Esophagus muscularis mucosa (tissue), 4 donors: ENCODE measurements at regions not wholly inside any gene's neighbourhood (a gene's known extent, or its start where the extent isn't known, plus 50 kb on each side); places are given as distances from the start of the nearest gene placed in this dataset.

ENCODE experiments used
- DNase-seq: peaks from one replicate; pipeline ENCODE4 v3.0.0-alpha.2; 2017; ENCODE audit errors: extremely low spot score
- H3K27ac ChIP-seq, 4 donors: fragments of 200-600 bp; sonication (generic); replicated peaks in 1 of 4; 1 replicate in 3 of 4; 2 replicates in 1 of 4; pipeline ENCODE4 v1.5.1; 2016 to 2019; ENCODE audit warnings: mild to moderate bottlenecking in 1 of 4
- H3K27me3 ChIP-seq, 4 donors: fragments of 200-600 bp; sonication (generic); one replicate each; pipeline versions ENCODE4 v1.5.1 to v1.6.0; 2016 to 2019
- H3K36me3 ChIP-seq, 4 donors: fragments of 200-600 bp; sonication (generic); one replicate each; pipeline ENCODE4 v1.5.1; 2016 to 2019
- H3K4me1 ChIP-seq, 4 donors: fragments of 200-600 bp; sonication (generic); one replicate each; pipeline ENCODE4 v1.5.1; 2016 to 2019
- H3K4me3 ChIP-seq, 4 donors: fragments of 200-600 bp; sonication (generic); 1 replicate in 2 of 4; 2 replicates in 2 of 4; pipeline ENCODE4 v1.5.1; 2016 to 2019; ENCODE audit warnings: mild to moderate bottlenecking in 4 of 4, moderate library complexity in 1 of 4
- H3K9me3 ChIP-seq, 4 donors: fragments of 200-600 bp; sonication (generic); 1 replicate in 3 of 4; 2 replicates in 1 of 4; pipeline ENCODE4 v1.5.1; 2016 to 2019
- EP300 ChIP-seq: sonication (generic); formaldehyde crosslinking; IDR thresholded peaks from one replicate; pipeline ENCODE4 v1.6.1; 2017; ENCODE audit warnings: antibody characterized with exemption
- POLR2A ChIP-seq: fragments of 450-650 bp; IDR thresholded peaks from one replicate; pipeline ENCODE4 v1.6.1; 2017; ENCODE audit warnings: antibody characterized with exemption, moderate library complexity, mild to moderate bottlenecking, low read depth
- POLR2AphosphoS5 ChIP-seq, 2 donors: sonication (generic); formaldehyde crosslinking; IDR thresholded peaks; one replicate each; pipeline ENCODE4 v1.6.1; 2017; ENCODE audit warnings: antibody characterized with exemption in 2 of 2
- WGBS: methylation state at CpG from one replicate; pipeline ENCODE4 v1.1.5; 2018; 5-methylcytosine and 5-hydroxymethylcytosine counted together
- intact Hi-C: fragments of 100-400 bp; cut with DNase I; formaldehyde crosslinking; loops from one replicate; pipeline ENCODE4 v1.15.1; 2023
- TF ChIP-seq, protein P1 (sequence below), 3 experiments: fragments of 200-600 bp in 2 of 3; fragments of 450-650 bp in 1 of 3; sonication (generic) in 2 of 3; IDR thresholded peaks; one replicate each; pipeline ENCODE4 v1.5.1; 2017 to 2019; ENCODE audit warnings: antibody characterized with exemption in 3 of 3, mild to moderate bottlenecking in 2 of 3, moderate library complexity in 1 of 3

DNA sequence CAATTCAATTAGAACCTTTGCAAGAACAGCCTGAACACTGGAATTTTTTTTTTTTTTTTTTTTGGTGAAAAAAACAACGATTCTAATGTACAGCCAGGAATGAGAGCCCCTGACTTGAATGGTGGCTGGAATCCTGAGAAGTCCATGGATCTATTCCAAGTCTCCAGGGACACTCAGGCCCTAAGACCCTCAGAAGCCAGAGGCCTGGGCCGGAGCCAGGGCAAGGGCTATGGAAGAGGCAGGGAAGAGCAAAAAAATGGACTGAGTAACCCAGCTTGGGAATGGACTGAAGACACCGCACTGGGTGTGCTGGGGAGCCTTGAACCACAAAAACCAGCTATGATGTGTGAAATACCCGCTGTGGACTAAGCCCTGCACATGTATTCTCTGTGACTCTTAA, 60.3 kb upstream of the LHX1 start:
- Histone ChIP-seq H3K27me3 (peaks cover 0 to 61% (median 5%) of the 10 kb centered on the region in 4 donors), H3K27ac (no peak overlapping the region), H3K4me3 (no peak overlapping the region), H3K4me1 (no peaks in the 10 kb centered on the region), H3K9me3 (peaks cover 0 to 24% (median 19%) of the 10 kb centered on the region in 4 donors), H3K36me3 (no peaks in the 10 kb centered on the region)
- no peak for DNase-seq
- intact Hi-C loops = no loop called here
- 82% methylated on average over 4 of the region's 4 CpGs for WGBS
- TF ChIP-seq, protein P1, sequence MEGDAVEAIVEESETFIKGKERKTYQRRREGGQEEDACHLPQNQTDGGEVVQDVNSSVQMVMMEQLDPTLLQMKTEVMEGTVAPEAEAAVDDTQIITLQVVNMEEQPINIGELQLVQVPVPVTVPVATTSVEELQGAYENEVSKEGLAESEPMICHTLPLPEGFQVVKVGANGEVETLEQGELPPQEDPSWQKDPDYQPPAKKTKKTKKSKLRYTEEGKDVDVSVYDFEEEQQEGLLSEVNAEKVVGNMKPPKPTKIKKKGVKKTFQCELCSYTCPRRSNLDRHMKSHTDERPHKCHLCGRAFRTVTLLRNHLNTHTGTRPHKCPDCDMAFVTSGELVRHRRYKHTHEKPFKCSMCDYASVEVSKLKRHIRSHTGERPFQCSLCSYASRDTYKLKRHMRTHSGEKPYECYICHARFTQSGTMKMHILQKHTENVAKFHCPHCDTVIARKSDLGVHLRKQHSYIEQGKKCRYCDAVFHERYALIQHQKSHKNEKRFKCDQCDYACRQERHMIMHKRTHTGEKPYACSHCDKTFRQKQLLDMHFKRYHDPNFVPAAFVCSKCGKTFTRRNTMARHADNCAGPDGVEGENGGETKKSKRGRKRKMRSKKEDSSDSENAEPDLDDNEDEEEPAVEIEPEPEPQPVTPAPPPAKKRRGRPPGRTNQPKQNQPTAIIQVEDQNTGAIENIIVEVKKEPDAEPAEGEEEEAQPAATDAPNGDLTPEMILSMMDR (IDR thresholded peaks at IDR 0.05) = no peak
- TF ChIP-seq POLR2AphosphoS5 (IDR thresholded peaks at IDR 0.05) = no peak
- no peak for TF ChIP-seq POLR2A
- TF ChIP-seq EP300 = no peak

DNA sequence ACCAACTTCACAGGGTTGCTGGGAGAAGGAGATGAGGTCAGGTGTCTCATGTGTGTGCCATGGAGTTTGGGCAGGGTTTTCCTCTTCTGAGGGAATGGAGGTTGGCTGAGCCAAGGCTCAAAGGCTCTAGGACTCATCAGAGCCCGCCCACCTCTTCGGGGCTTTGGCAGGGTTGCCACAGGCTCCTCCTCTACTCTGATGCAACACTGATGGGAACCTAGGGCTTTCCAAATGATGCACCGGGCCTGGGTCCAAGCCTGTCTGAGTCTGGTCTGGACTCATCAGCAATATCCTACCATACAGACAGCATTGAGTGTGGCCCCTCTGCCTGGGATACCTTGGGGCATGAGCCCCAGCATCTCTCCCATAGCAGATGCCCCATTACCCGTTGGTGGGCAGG, 59.5 kb upstream of the LHX1 start:
- intact Hi-C loops = no loop called here
- no peaks in the 10 kb centered on the region for H3K4me1 ChIP-seq

DNA sequence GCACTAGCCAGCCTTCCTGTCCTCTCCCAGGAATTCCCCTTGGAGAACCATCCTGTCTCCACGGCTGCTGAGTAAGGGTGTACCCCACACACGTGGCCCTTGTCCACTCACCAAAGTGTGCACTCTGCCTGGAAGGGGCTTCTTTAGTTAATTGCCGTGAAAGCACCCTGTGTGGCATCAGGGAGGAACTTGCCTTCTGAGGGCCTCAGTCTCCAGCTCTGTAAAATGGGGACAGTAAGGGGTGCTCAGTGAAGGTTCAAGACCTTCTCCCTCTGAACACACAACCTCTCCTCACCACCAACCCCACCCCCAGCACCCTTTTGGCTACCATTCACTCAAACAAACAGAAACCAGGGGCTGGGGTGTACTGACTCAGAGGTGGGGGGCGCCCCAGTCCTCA, 59.1 kb upstream of the LHX1 start:
- DNase-seq = no peak
- peaks cover 0 to 62% (median 6%) of the 10 kb centered on the region in 4 donors for H3K27me3 ChIP-seq
- no peak overlapping the region for H3K4me3 ChIP-seq
- TF ChIP-seq EP300 (no peak), POLR2AphosphoS5 (IDR thresholded peaks at IDR 0.05) (no peak)
- H3K27ac ChIP-seq = no peak overlapping the region
- 85% methylated on average over 4 of the region's 4 CpGs for whole genome bisulfite sequencing
- intact Hi-C loops = no loop called here
- H3K4me1 ChIP-seq = no peaks in the 10 kb centered on the region
- H3K9me3 ChIP-seq = peaks cover 0 to 22% (median 15%) of the 10 kb centered on the region in 4 donors
- H3K36me3 ChIP-seq = no peaks in the 10 kb centered on the region

More for the DNA sequence above, 59.5 kb upstream of the LHX1 start:
- H3K9me3 ChIP-seq = peaks cover 0 to 26% (median 18%) of the 10 kb centered on the region in 4 donors
- TF ChIP-seq EP300 (no peak), POLR2A (no peak), POLR2AphosphoS5 (IDR thresholded peaks at IDR 0.05) (no peak)
- TF ChIP-seq, protein P1 (IDR thresholded peaks at IDR 0.05) = no peak
- no peaks in the 10 kb centered on the region for H3K36me3 ChIP-seq
- H3K27ac ChIP-seq = no peak overlapping the region
- 76% methylated on average over 3 of the region's 4 CpGs for WGBS
- H3K27me3 ChIP-seq = peaks cover 0 to 61% (median 5%) of the 10 kb centered on the region in 4 donors
- H3K4me3 ChIP-seq = no peak overlapping the region
- DNase-seq = no peak

DNA sequence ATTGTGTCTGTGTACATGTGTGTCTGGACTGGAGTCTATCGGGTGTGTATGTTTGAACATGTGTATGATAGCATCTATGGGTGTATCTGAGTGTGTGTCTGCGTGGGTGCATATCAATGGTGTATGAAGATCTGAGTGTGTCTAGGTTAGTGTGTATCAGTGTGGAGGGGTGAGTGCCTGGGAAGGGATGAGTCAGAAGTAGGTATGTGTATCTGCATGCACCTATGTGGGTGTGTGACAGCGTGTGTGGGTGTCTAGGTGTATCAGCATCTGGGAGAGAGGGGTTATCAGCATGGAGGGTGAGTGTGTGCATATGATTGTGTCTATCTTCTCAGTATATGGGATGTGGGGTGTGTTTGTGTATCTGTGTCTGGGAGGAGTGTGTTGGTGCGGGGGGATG, 58.2 kb upstream of the LHX1 start:
- WGBS = 84% methylated on average over 4 of the region's 4 CpGs
- Histone ChIP-seq H3K4me3 (no peak overlapping the region), H3K27ac (no peak overlapping the region), H3K36me3 (no peaks in the 10 kb centered on the region), H3K9me3 (peaks cover 0 to 22% (median 15%) of the 10 kb centered on the region in 4 donors), H3K27me3 (peaks cover 0 to 69% (median 10%) of the 10 kb centered on the region in 4 donors), H3K4me1 (no peaks in the 10 kb centered on the region)
- intact Hi-C loops = no loop called here
- no peak for DNase-seq
- TF ChIP-seq POLR2A (no peak), POLR2AphosphoS5 (IDR thresholded peaks at IDR 0.05) (no peak), EP300 (no peak)
- TF ChIP-seq, protein P1 (IDR thresholded peaks at IDR 0.05) = no peak

DNA sequence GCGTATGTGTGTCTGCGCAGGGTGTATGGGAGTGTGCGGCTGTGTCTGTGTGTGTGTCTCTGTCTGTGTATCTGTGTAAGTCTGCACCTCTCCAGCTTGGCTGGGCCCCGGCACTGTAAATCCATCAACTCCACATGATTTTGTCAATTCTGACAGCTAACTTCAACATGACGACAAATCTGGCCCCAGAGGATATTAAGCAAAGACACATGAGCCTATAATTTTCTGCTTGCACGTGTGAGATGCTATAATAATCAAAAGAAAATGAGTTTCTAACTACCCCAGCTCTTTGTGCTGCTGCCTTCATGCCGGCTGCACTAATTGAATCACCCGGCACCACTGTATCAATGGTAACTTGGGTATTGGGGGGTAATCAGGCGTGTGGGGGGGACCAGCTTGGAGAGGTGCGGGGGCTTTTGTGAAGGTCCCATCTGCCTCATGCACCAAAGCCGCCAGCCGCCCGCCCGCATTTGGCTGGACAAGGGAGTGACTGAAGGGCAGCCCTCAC, 57.6 kb upstream of the LHX1 start:
- Histone ChIP-seq H3K27ac (no peak overlapping the region), H3K4me3 (no peak overlapping the region), H3K27me3 (peaks cover 0 to 75% (median 10%) of the 10 kb centered on the region in 4 donors), H3K36me3 (no peaks in the 10 kb centered on the region), H3K9me3 (peaks cover 0 to 22% (median 15%) of the 10 kb centered on the region in 4 donors), H3K4me1 (peaks cover 0 to 3% (median 2%) of the 10 kb centered on the region in 4 donors)
- intact Hi-C loops = no loop called here
- no peak for TF ChIP-seq POLR2AphosphoS5 (IDR thresholded peaks at IDR 0.05)
- WGBS = 73% methylated on average over 14 of the region's 14 CpGs
- DNase-seq = no peak
